CD14-positive monocyte (primary cell): ENCODE measurements at regions not wholly inside any gene's neighbourhood (a gene's known extent, or its start where the extent isn't known, plus 50 kb on each side); places are given as distances from the start of the nearest gene placed in this dataset.

Experiments used
- DNase-seq, 3 donors: peaks; one replicate each; pipeline ENCODE4 v3.0.0-alpha.2; 2011 to 2022
- H2AFZ ChIP-seq: 2 replicates; pipeline ENCODE4 v1.6.0; 2012; ENCODE audit warnings: mild to moderate bottlenecking, low read depth, low read length, inconsistent platforms; ENCODE audit not compliant: insufficient read depth, poor library complexity, severe bottlenecking
- H3K27ac ChIP-seq, 2 donors: 1 replicate in 1 of 2; 2 replicates in 1 of 2; pipeline ENCODE4 v1.5.1; 2012 to 2013; ENCODE audit warnings: low read length in 2 of 2, control low read depth in 1 of 2, inconsistent platforms in 1 of 2, low read depth in 1 of 2, mild to moderate bottlenecking in 1 of 2
- H3K27me3 ChIP-seq, 2 donors: one replicate each; pipeline versions ENCODE4 v1.6.0 to v1.6.1; 2011 to 2013; ENCODE audit warnings: low read length in 2 of 2; ENCODE audit not compliant: control insufficient read depth in 2 of 2, insufficient read depth in 2 of 2
- H3K36me3 ChIP-seq, 2 donors: replicated peaks in 1 of 2; 1 replicate in 1 of 2; 2 replicates in 1 of 2; pipeline versions ENCODE4 v1.5.1 to v1.6.1; 2012 to 2013; ENCODE audit warnings: low read length in 2 of 2, control low read depth in 1 of 2, inconsistent platforms in 1 of 2, mild to moderate bottlenecking in 1 of 2; ENCODE audit not compliant: insufficient read depth in 2 of 2, control insufficient read depth in 1 of 2
- H3K4me1 ChIP-seq, 2 donors: 1 replicate in 1 of 2; 2 replicates in 1 of 2; pipeline versions ENCODE4 v1.5.1 to v1.6.1; 2012 to 2013; ENCODE audit warnings: low read length in 2 of 2, control low read depth in 1 of 2, inconsistent platforms in 1 of 2, mild to moderate bottlenecking in 1 of 2, moderate library complexity in 1 of 2; ENCODE audit not compliant: insufficient read depth in 2 of 2, control insufficient read depth in 1 of 2
- H3K4me2 ChIP-seq: replicated peaks from 2 replicates; pipeline ENCODE3; 2012; ENCODE audit warnings: low read length, moderate library complexity, mild to moderate bottlenecking; ENCODE audit not compliant: poor library complexity, severe bottlenecking; ENCODE audit errors: extremely low read depth
- H3K4me3 ChIP-seq, 3 experiments: fragments of 200-600 bp in 1 of 3; sonication (generic) in 1 of 3; replicated peaks in 1 of 3; 1 replicate in 2 of 3; 2 replicates in 1 of 3; pipeline ENCODE4 v1.5.1; 2011 to 2013; ENCODE audit warnings: low read length in 3 of 3, mild to moderate bottlenecking in 3 of 3, control low read depth in 2 of 3, low read depth in 2 of 3, inconsistent platforms in 1 of 3, moderate library complexity in 1 of 3
- H3K79me2 ChIP-seq: 2 replicates; pipeline ENCODE4 v1.6.0; 2012; ENCODE audit warnings: mild to moderate bottlenecking, control low read depth, inconsistent platforms, low read length, moderate library complexity; ENCODE audit not compliant: insufficient read depth
- H3K9ac ChIP-seq: 2 replicates; pipeline ENCODE4 v1.6.0; 2017; ENCODE audit warnings: low read length, mild to moderate bottlenecking; ENCODE audit not compliant: insufficient read depth, poor library complexity, severe bottlenecking
- H3K9me3 ChIP-seq, 2 donors: replicated peaks in 1 of 2; 1 replicate in 1 of 2; 2 replicates in 1 of 2; pipeline versions ENCODE4 v1.5.1 to v1.6.1; 2012 to 2013; ENCODE audit warnings: low read length in 2 of 2, control low read depth in 1 of 2; ENCODE audit not compliant: control insufficient read depth in 1 of 2, insufficient read depth in 1 of 2
- H4K20me1 ChIP-seq: 2 replicates; pipeline ENCODE4 v1.6.0; 2012; ENCODE audit warnings: mild to moderate bottlenecking, low read length, control low read depth, moderate library complexity; ENCODE audit not compliant: insufficient read depth
- H3K27ac Mint-ChIP-seq, 7 donors: one replicate each; pipeline ENCODE4 v1.8.0; 2020; ENCODE audit warnings: mild to moderate bottlenecking in 7 of 7, mixed read lengths in 7 of 7, moderate library complexity in 6 of 7, inconsistent platforms in 2 of 7
- H3K27me3 Mint-ChIP-seq, 3 donors: one replicate each; pipeline ENCODE4 v1.8.0; 2021 to 2022; ENCODE audit warnings: low read depth in 3 of 3, mild to moderate bottlenecking in 3 of 3, mixed read lengths in 3 of 3, moderate library complexity in 3 of 3, inconsistent platforms in 1 of 3
- H3K36me3 Mint-ChIP-seq, 2 donors: one replicate each; pipeline ENCODE4 v1.8.0; 2020; ENCODE audit warnings: mixed read lengths in 2 of 2, inconsistent platforms in 1 of 2, mild to moderate bottlenecking in 1 of 2
- H3K4me1 Mint-ChIP-seq: one replicate; pipeline ENCODE4 v1.8.0; 2020; ENCODE audit warnings: mild to moderate bottlenecking, mixed read lengths
- H3K4me3 Mint-ChIP-seq, 2 donors: one replicate each; pipeline ENCODE4 v1.8.0; 2020; ENCODE audit warnings: mild to moderate bottlenecking in 2 of 2, mixed read lengths in 2 of 2, moderate library complexity in 1 of 2
- H3K9me3 Mint-ChIP-seq, 7 donors: one replicate each; pipeline ENCODE4 v1.8.0; 2020 to 2022; ENCODE audit warnings: mixed read lengths in 7 of 7, mild to moderate bottlenecking in 6 of 7, moderate library complexity in 6 of 7, inconsistent platforms in 2 of 7
- CTCF ChIP-seq: fragments of 200-600 bp; IDR thresholded peaks from one replicate; pipeline ENCODE4 v1.8.0; 2022; ENCODE audit warnings: antibody characterized with exemption, mild to moderate bottlenecking
- WGBS: methylation state at CpG from one replicate; pipeline ENCODE4 v1.1.5; 2013; ENCODE audit warnings: missing lambda C conversion rate; ENCODE audit not compliant: insufficient coverage; 5-methylcytosine and 5-hydroxymethylcytosine counted together
- intact Hi-C, 2 donors: fragments of 100-400 bp; cut with micrococcal nuclease; formaldehyde crosslinking; loops; one replicate each; pipeline versions ENCODE4 v1.15.0 to v1.15.1; 2023

DNA sequence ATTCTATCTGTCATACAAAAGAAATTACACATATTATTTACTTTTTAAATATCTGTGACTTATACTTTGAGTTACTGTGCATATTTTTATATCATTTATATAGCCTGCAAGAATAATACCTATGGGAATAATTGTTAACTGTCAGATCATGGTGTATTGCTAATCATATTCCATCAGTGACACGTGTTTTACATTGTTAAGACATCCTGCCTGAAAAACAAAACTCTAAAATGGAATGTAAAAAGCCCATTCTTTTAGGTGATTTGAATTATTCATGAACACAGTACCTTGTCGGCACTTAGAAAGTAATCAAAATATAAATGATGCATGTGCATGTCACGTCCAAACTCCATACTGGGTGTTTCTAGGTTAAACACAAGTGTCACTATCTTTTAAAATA lies 533.8 kb upstream of the PCDH9 start:
- Mint-ChIP-seq H3K4me3 (no peak overlapping the region), H3K36me3 (no peaks in the 10 kb centered on the region), H3K9me3 (peaks cover 0 to 5% (median 0%) of the 10 kb centered on the region in 7 donors), H3K27me3 (no peaks in the 10 kb centered on the region), H3K27ac (no peak overlapping the region), H3K4me1 (no peaks in the 10 kb centered on the region)
- H3K36me3 ChIP-seq: no peaks in the 10 kb centered on the region
- H3K4me1 ChIP-seq: no peaks in the 10 kb centered on the region
- no peak overlapping the region for H3K9ac ChIP-seq
- H3K79me2 ChIP-seq: no peaks in the 10 kb centered on the region
- H4K20me1 ChIP-seq: no peaks in the 10 kb centered on the region
- no peak for DNase-seq
- no peaks in the 10 kb centered on the region for H3K27me3 ChIP-seq
- intact Hi-C loops: no loop called here
- no peak for TF ChIP-seq CTCF
- WGBS: no CpG with 5 or more reads among the region's 3 CpGs
- H2AFZ ChIP-seq: no peak overlapping the region
- H3K4me3 ChIP-seq: no peak overlapping the region
- no peak overlapping the region for H3K4me2 ChIP-seq
- no peak overlapping the region for H3K27ac ChIP-seq
- H3K9me3 ChIP-seq: no peaks in the 10 kb centered on the region

DNA sequence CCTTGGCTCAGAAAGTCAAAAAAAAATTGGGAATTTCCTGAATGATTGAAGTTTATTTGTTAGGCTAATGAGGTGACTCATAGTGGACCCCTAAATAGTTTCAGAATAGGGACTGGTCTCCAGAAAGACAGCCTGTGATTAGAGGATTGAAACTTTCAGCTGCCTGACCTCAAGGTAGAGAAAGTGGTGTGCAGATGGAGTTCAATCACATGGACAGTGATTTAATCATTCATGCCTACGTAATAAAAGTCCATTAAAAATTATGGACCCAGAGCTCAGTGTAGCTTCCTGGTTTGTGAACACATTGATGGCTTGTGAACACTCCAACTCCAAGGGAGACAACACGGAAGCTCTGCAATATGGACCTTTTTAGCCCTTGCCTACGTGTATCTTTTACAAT lies 533.2 kb upstream of the PCDH9 start:
- intact Hi-C loops: no loop called here
- Histone ChIP-seq H3K36me3 (no peaks in the 10 kb centered on the region), H3K4me3 (no peak overlapping the region), H3K4me1 (no peaks in the 10 kb centered on the region), H3K27ac (no peak overlapping the region), H3K27me3 (no peaks in the 10 kb centered on the region), H4K20me1 (no peaks in the 10 kb centered on the region), H3K9ac (no peak overlapping the region), H3K4me2 (no peak overlapping the region), H3K9me3 (no peaks in the 10 kb centered on the region), H2AFZ (no peak overlapping the region), H3K79me2 (no peaks in the 10 kb centered on the region)
- Mint-ChIP-seq H3K36me3 (no peaks in the 10 kb centered on the region), H3K9me3 (peaks cover 0 to 5% (median 0%) of the 10 kb centered on the region in 7 donors), H3K27me3 (no peaks in the 10 kb centered on the region), H3K4me1 (no peaks in the 10 kb centered on the region), H3K4me3 (no peak overlapping the region), H3K27ac (no peak overlapping the region)
- no peak for TF ChIP-seq CTCF
- no CpG with 5 or more reads among the region's 3 CpGs for WGBS
- no peak for DNase-seq
